HG02610 (cell line): ENCODE measurements at regions not wholly inside any gene's neighbourhood (a gene's known extent, or its start where the extent isn't known, plus 50 kb on each side); places are given as distances from the start of the nearest gene placed in this dataset.
A peak's percentile ranks its signal among the peaks of the same experiment; 100 is the strongest.
"Not testable (repeated sequence)": the region's sequence is repeated elsewhere in the genome, so short reads cannot be mapped to it uniquely, and the experiment has no call there.

Experiments used
- ATAC-seq: cut with Tn5 transposase; IDR thresholded peaks from one replicate; pipeline ENCODE4 v1.9.1; 2021; ENCODE audit warnings: mild to moderate bottlenecking, moderate library complexity; ENCODE audit not compliant: unreplicated experiment

DNA sequence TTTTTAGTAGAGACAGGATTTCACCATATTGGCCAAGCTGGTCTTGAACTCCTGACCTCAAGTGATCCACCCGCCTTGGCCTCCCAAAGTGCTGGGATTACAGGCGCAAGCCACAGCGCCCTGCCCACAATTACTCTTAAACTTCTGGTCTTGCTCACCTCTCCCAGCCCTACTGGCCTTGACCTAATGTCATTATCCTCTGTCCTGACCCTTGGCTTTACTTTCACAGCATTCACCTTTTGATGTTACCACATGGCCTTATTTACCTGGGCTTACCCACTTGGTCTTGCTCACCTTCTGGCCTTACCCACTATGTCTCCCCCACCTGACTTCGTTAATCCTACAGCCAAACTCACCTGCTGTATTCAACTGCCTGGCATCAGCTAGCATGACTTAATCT lies 105.9 kb downstream of the IL12A start:
- no peak for ATAC-seq

DNA sequence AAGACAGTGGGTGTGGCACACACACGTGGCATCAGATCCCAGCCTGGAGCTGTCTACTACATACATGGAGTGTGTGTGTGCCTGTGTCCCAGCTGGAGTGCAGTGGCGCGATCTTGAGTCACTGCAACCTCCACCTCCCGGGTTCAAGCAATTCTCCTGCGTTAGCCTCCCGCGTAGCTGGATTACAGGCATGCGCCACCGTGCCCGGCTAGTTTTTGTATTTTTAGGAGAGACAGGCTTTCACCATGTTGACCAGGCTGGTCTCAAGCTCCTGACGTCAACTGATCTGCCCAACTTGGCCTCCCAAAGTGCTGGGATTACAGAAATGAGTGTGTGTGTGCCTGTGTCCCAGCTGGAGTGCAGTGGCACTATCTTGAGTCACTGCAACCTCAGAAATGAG lies 108.8 kb downstream of the IL12A start:
- ATAC-seq: no peak

GRCh38 chr3:160098261-160098908 lies 109.8 kb downstream of the IL12A start:
- ATAC-seq: peak; percentile 50

- no peak for ATAC-seq
Observed at GRCh38 chr3:160098926-160099626, 110.4 kb downstream of the IL12A start.

- no peak for ATAC-seq
Observed at GRCh38 chr3:160099834-160100233, 111.2 kb downstream of the IL12A start.

DNA sequence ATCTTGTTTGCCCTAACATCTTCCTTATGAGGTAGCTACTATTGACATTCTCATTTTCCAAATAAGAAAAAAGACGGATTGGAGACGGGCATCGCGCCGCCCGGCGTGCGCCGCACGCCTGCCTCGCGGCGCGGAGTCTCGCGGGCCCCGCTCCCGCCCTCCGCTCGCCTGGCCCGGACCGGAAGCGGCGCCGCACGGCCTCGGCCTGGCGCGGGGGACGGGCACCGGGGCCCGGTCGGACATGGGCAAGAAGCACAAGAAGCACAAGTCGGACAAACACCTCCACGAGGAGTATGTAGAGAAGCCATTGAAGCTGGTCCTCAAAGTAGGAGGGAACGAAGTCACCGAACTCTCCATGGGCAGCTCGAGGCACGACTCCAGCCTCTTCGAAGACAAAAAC lies 112.0 kb downstream of the IL12A start:
- ATAC-seq: no peak

DNA sequence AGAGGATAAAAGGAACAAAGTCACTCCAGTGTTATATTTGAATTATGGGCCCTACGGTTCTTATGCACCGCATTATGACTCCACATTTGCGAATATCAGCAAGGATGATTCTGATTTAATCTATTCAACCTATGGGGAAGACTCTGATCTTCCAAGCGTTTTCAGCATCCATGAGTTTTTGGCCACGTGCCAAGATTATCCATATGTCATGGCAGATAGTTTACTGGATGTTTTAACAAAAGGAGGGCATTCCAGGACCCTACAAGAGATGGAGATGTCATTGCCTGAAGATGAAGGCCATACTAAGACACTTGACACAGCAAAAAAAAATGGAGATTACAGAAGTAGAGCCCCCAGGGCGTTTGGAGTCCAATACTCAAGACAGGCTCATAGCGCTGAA lies 113.4 kb downstream of the IL12A start:
- ATAC-seq: not testable (repeated sequence)

GRCh38 chr3:160103397-160103796 lies 114.8 kb downstream of the IL12A start:
- ATAC-seq: no peak

DNA sequence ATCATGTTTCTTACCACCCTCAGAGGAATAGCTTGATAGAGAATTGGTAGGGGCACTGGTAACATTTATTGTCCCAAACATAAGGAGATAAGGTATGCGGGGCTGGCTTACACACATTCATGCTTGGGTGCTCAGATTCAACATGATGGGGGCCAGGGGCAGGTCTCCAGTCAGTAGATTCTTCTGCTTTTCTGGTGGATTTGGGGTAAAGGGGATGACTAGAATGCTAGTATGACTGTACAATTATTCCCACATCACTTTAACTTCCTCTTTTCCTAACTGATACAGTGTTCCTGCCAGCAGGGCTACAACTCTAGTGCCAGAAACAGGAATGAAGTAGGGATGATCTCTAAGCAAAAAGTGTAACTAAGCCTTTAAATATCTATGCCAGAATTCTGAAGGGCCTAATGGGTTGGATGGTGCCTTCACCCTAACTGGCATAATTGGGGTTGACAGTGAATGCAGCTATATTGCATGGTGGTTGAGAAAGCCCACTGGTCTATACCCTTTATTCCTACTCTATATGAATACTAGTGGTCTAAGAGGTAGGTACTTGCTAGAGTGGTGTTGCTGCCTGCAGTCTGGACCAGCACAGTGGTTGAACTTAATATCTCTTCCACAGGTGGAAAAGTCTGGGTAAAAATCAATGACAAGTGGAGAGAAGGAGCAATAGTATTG lies 117.4 kb downstream of the IL12A start:
- ATAC-seq: peak; percentile 58

- no peak for ATAC-seq
Observed at GRCh38 chr3:160106905-160107861, 118.0 kb upstream of the C3orf80 start.

- no peak for ATAC-seq
Observed at GRCh38 chr3:160108362-160108761, 116.9 kb upstream of the C3orf80 start.

DNA sequence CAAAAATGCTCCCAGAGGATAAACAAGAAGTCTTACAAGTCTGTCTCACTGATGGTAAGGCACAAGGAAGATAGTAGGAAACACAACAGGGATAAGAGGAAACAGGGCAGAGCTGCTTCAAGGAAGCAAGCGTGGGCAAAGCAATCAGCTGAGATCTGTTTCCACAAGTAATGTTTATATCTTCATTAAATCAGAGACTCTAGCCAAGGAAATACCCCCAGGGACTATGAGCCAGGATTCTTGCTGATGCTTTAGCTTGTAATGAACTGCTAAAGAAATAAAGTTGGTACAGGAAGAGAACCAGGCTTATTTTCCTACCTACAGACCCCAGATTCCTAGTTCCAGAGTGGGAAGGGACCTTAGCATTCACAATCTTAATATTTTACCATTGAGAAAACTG lies 112.7 kb upstream of the C3orf80 start:
- ATAC-seq: no peak

GRCh38 chr3:160112996-160113395 lies 112.2 kb upstream of the C3orf80 start:
- ATAC-seq: no peak

GRCh38 chr3:160114355-160114995 lies 110.7 kb upstream of the C3orf80 start:
- ATAC-seq: no peak

GRCh38 chr3:160115387-160115786 lies 109.8 kb upstream of the C3orf80 start:
- no peak for ATAC-seq

GRCh38 chr3:160124224-160124623 lies 101.0 kb upstream of the C3orf80 start:
- ATAC-seq: no peak

- ATAC-seq: no peak
Observed at GRCh38 chr3:160125258-160125657, 100.0 kb upstream of the C3orf80 start.

GRCh38 chr3:160126051-160126450 lies 99.2 kb upstream of the C3orf80 start:
- ATAC-seq: no peak

GRCh38 chr3:160126761-160127160 lies 98.5 kb upstream of the C3orf80 start:
- no peak for ATAC-seq

GRCh38 chr3:160127308-160127707 lies 97.9 kb upstream of the C3orf80 start:
- peak; percentile 37 for ATAC-seq

- no peak for ATAC-seq
Observed at GRCh38 chr3:160128056-160128455, 97.2 kb upstream of the C3orf80 start.
